ENCODE measurements at regions not wholly inside any gene's neighbourhood (a gene's known extent, or its start where the extent isn't known, plus 50 kb on each side); places are given as distances from the start of the nearest gene placed in this dataset.

- TF ChIP-seq POLR2AphosphoS5 (IDR thresholded peaks at IDR 0.05) (no peak), CTCF (IDR thresholded peaks at IDR 0.05) (no peak)
Observed at GRCh38 chr2:82098617-82099016, 1794.1 kb upstream of the LRRTM1 start.
